ENCODE measurements at regions not wholly inside any gene's neighbourhood (a gene's known extent, or its start where the extent isn't known, plus 50 kb on each side); places are given as distances from the start of the nearest gene placed in this dataset.

- ChIA-PET POLR2A (ENCODE audit: low non-redundant PET) (no interaction called here), CTCF (interaction anchor here (1.3 kb wide), 1 partner anchor 441 kb away, joined by 3 read pairs; no protein-coding TSS in a partner anchor)
- H3K27ac ChIP-seq = no peak overlapping the region
- no peak for DNase-seq (ENCODE audit: low spot score)
- TF ChIP-seq, protein P1, sequence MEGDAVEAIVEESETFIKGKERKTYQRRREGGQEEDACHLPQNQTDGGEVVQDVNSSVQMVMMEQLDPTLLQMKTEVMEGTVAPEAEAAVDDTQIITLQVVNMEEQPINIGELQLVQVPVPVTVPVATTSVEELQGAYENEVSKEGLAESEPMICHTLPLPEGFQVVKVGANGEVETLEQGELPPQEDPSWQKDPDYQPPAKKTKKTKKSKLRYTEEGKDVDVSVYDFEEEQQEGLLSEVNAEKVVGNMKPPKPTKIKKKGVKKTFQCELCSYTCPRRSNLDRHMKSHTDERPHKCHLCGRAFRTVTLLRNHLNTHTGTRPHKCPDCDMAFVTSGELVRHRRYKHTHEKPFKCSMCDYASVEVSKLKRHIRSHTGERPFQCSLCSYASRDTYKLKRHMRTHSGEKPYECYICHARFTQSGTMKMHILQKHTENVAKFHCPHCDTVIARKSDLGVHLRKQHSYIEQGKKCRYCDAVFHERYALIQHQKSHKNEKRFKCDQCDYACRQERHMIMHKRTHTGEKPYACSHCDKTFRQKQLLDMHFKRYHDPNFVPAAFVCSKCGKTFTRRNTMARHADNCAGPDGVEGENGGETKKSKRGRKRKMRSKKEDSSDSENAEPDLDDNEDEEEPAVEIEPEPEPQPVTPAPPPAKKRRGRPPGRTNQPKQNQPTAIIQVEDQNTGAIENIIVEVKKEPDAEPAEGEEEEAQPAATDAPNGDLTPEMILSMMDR (conservative IDR thresholded peaks at IDR 0.05; ENCODE audit: low read depth) = no peak
These were observed 516.0 kb upstream of the FAM98A start for GRCh38 chr2:34115076-34115475.

DNA sequence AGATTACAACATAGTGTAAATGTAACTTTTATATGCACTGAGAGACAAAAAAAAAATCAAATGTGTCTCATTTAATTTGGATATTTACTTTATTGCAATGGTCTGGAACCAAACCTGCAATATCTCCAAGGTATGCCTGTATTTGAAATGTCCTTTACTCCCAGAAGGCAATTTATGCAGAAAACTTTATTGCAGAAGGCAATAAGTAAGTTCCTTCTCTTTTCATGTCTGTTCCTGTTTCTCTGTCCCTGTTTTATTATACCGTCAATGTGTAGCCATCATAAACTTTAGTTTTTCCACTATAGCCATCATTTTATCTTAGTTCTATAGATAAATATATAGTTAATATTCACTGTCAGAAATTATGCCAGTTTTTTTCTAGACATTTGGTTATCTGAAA, 513.1 kb upstream of the FAM98A start:
- H3K27ac ChIP-seq = no peak overlapping the region
- DNase-seq (ENCODE audit: low spot score) = no peak
- CTCF ChIA-PET = no interaction called here
- POLR2A ChIA-PET (ENCODE audit: low non-redundant PET) = no interaction called here
- TF ChIP-seq, protein P1 (conservative IDR thresholded peaks at IDR 0.05; ENCODE audit: low read depth) = no peak

DNA sequence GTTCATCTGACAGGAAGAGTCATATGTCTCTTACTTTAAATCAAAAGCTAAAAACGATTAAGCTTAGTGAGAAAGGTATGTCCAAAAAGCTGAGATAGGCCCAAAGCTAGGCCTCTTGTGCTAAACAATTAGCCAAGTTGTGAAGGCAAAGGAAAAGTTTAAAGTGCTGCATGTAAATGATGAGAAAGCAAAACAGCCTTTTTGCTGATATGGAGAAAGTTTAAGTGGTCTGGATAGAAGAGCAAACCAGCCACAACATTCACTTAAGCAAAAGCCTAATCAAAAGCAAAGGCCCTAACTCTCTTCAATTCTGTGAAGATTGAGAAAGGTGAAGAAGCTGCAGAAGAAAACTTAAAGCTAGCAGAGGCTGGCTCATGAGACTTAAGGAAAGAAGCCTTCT, 511.3 kb upstream of the FAM98A start:
- ChIA-PET CTCF (no interaction called here), POLR2A (ENCODE audit: low non-redundant PET) (no interaction called here)
- no peak for DNase-seq (ENCODE audit: low spot score)
- H3K27ac ChIP-seq = no peak overlapping the region
- TF ChIP-seq, protein P1 (conservative IDR thresholded peaks at IDR 0.05; ENCODE audit: low read depth) = no peak

- no peak overlapping the region for H3K27ac ChIP-seq
- POLR2A ChIA-PET (ENCODE audit: low non-redundant PET) = no interaction called here
- TF ChIP-seq, protein P1 (conservative IDR thresholded peaks at IDR 0.05; ENCODE audit: low read depth) = no peak
- CTCF ChIA-PET = no interaction called here
- DNase-seq (ENCODE audit: low spot score) = no peak
These were observed 508.7 kb upstream of the FAM98A start for GRCh38 chr2:34107811-34108210.

GRCh38 chr2:34105006-34105767, 506.1 kb upstream of the FAM98A start:
- TF ChIP-seq, protein P1 (conservative IDR thresholded peaks at IDR 0.05; ENCODE audit: low read depth) = no peak
- peak; percentile 82 for DNase-seq (ENCODE audit: low spot score)
- CTCF ChIA-PET = interaction anchor here (0.6 kb wide), 1 partner anchor 83 kb away, joined by 4 read pairs; no protein-coding TSS in a partner anchor
- no peak overlapping the region for H3K27ac ChIP-seq
- POLR2A ChIA-PET (ENCODE audit: low non-redundant PET) = no interaction called here

DNA sequence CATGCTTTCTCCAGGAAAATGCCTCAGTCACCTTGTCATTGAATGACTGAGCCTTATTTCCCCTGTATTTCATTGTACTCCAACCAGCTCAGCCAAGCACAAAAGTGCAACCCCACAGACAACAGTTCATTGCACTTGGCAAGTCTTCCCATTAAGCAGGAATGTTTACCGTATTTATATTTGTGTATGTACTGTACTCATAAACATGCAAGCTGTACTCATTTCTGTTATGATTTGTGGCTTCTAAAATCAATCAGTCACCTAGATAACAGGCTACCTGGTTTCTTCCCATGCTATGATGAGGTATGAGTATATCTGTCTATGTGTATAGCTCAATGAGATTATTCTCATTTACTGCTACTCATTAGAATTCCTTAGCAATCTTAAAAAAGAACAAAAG, 505.5 kb upstream of the FAM98A start:
- no peak overlapping the region for H3K27ac ChIP-seq
- DNase-seq (ENCODE audit: low spot score) = peak; percentile 42
- CTCF ChIA-PET = no interaction called here
- TF ChIP-seq, protein P1 (conservative IDR thresholded peaks at IDR 0.05; ENCODE audit: low read depth) = no peak
- POLR2A ChIA-PET (ENCODE audit: low non-redundant PET) = no interaction called here
